ENCODE measurements at regions not wholly inside any gene's neighbourhood (a gene's known extent, or its start where the extent isn't known, plus 50 kb on each side); places are given as distances from the start of the nearest gene placed in this dataset.

DNA sequence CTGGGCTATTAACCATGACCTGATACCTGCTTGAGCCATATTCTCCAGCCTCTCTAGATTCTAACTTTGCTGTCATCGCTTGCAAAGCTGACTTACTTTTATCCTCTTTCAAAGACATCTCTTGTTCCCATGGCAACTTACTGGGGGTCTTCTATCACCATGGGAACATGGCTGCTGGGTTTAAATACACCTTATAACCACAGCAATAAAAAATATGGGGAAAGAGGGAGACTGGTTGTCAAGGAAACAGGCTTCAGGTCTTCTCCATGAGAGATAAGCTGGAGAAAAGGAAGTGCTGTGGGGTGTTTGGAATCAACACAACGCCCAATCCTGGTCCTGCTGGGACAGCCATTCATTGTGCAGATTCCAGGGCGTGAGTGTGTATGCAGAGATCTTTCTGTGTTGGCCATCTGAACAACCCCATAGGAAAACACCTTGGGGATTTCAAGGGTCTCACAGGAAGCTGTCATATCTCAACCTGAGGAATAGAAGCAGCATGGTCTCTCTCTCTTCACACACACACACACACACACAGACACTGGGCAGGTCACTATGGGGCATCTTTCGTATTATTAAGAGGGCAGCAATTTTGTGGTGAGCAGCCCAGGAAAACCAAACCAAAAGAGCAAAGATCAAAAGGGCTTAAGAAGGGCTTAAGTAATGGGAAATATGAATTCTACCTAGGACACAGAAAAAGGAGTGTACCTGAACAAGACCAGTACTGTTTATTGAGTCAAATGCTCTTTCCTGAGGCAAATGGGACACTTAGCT lies 344.7 kb upstream of the NCAM1 start:
- DNase-seq (ENCODE audit: low spot score in 2 of 2): no peak
- intact Hi-C loops (cut with DNase I; ENCODE audit: low total_unique reads): no loop called here

DNA sequence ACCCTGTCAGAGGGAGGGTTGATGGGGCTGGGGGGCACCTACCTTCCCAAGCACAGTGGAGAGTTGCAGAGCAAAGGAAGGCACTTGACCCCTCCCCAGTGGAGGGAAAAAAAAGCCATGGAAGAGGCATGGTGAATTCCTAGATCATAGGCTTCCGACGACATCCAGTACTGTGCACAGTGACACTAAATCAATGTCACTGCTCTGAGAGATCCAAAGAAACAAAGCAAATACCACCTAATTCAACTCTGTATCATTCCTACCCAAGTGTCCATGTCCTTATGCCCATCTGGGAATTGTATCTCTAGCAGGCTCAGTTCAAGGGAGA lies 344.2 kb upstream of the NCAM1 start:
- DNase-seq (ENCODE audit: low spot score in 2 of 2): no peak
- H3K4me3 ChIP-seq: no peak overlapping the region
- no peaks in the 10 kb centered on the region for H3K27me3 ChIP-seq
- intact Hi-C loops (cut with DNase I; ENCODE audit: low total_unique reads): no loop called here
- TF ChIP-seq, protein P1, sequence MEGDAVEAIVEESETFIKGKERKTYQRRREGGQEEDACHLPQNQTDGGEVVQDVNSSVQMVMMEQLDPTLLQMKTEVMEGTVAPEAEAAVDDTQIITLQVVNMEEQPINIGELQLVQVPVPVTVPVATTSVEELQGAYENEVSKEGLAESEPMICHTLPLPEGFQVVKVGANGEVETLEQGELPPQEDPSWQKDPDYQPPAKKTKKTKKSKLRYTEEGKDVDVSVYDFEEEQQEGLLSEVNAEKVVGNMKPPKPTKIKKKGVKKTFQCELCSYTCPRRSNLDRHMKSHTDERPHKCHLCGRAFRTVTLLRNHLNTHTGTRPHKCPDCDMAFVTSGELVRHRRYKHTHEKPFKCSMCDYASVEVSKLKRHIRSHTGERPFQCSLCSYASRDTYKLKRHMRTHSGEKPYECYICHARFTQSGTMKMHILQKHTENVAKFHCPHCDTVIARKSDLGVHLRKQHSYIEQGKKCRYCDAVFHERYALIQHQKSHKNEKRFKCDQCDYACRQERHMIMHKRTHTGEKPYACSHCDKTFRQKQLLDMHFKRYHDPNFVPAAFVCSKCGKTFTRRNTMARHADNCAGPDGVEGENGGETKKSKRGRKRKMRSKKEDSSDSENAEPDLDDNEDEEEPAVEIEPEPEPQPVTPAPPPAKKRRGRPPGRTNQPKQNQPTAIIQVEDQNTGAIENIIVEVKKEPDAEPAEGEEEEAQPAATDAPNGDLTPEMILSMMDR (IDR thresholded peaks at IDR 0.05): no peak
- no peak for TF ChIP-seq POLR2A (IDR thresholded peaks at IDR 0.05)
- peaks cover 0 to 11% of the 10 kb centered on the region in 2 donors for H3K4me1 ChIP-seq
- H3K9me3 ChIP-seq: no peaks in the 10 kb centered on the region
- H3K36me3 ChIP-seq: no peaks in the 10 kb centered on the region
- no peak overlapping the region for H3K27ac ChIP-seq

More for the DNA sequence above, 344.7 kb upstream of the NCAM1 start:
- no peaks in the 10 kb centered on the region for H3K27me3 ChIP-seq
- no peak overlapping the region for H3K27ac ChIP-seq
- H3K4me3 ChIP-seq: no peak overlapping the region
- no peaks in the 10 kb centered on the region for H3K36me3 ChIP-seq
- TF ChIP-seq POLR2A (IDR thresholded peaks at IDR 0.05) (no peak), POLR2AphosphoS5 (IDR thresholded peaks at IDR 0.05) (no peak)
- TF ChIP-seq, protein P1 (IDR thresholded peaks at IDR 0.05): no peak
- H3K4me1 ChIP-seq: peaks cover 0 to 17% of the 10 kb centered on the region in 2 donors
- no peaks in the 10 kb centered on the region for H3K9me3 ChIP-seq

DNA sequence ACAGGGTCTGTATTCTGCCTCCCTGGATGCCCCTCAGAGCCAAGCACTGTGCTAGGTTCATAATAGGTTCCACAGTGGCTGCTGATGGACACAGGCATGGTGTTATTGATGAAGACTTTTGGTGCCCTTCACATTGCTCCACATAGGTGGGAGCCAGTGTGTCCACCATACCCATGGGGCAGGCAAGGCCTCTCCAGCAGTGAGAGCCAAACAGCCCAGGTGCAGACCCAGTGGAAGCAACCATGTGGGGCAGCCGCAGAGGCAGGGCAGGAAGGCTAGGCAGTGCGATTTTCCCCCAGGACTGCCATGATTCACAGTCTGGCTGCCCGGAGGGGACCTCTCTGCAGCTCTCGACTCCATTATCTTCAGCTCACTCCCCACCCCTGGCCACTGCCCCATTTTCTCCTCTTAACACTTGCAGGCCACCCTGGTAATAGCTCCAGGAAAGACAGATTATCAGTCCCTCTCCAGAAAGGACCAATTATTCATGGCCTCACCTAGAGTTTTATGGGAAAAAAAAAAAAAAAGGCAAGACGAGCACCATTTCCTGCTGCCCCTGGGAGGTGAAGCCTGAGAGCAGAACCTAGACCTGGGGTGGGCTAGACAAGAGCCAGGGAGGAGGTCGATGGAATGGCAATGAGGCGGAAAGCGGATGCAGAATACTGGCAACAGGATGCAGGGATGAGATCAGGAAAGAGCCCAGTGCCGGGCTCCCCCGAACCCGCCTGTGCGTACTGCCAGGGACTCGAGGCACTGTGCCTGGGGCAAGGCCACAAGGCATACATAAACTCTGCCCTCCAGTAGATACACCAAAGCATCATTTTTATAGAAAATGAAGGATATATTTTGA lies 343.0 kb upstream of the NCAM1 start:
- Histone ChIP-seq H3K4me3 (no peak overlapping the region), H3K27ac (no peak overlapping the region), H3K36me3 (no peaks in the 10 kb centered on the region), H3K4me1 (peaks cover 0 to under 1% of the 10 kb centered on the region in 2 donors), H3K9me3 (no peaks in the 10 kb centered on the region), H3K27me3 (no peaks in the 10 kb centered on the region)
- TF ChIP-seq POLR2A (IDR thresholded peaks at IDR 0.05) (no peak), POLR2AphosphoS5 (IDR thresholded peaks at IDR 0.05) (no peak)
- TF ChIP-seq, protein P1 (IDR thresholded peaks at IDR 0.05): no peak
- intact Hi-C loops (cut with DNase I; ENCODE audit: low total_unique reads): no loop called here
- DNase-seq (ENCODE audit: low spot score in 2 of 2): no peak

DNA sequence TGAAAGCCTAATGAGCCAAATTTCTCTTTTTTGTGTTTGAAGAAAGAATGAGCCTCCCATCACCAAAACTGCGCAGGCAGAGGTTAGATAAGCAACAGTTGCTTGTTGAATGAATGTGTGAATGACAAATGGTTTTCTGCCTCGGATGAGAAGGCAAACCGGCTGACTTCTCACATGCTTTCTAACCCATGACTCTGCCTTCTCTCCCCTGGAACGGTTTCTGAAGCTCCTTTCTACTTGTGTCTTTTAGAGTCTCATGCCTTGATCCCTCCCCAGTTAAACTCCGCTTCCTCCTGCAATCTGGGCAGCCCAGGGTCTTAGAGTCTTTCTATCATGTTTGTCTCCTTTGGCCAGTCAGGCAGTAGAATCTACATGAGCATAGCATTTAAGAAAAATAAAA lies 342.1 kb upstream of the NCAM1 start:
- no peaks in the 10 kb centered on the region for H3K36me3 ChIP-seq
- TF ChIP-seq POLR2AphosphoS5 (IDR thresholded peaks at IDR 0.05): no peak
- no peak for TF ChIP-seq POLR2A (IDR thresholded peaks at IDR 0.05)
- TF ChIP-seq, protein P1 (IDR thresholded peaks at IDR 0.05): no peak
- no peak overlapping the region for H3K4me3 ChIP-seq
- no peaks in the 10 kb centered on the region for H3K27me3 ChIP-seq
- intact Hi-C loops (cut with DNase I; ENCODE audit: low total_unique reads): no loop called here
- DNase-seq (ENCODE audit: low spot score in 2 of 2): no peak
- H3K27ac ChIP-seq: no peak overlapping the region
- H3K4me1 ChIP-seq: no peaks in the 10 kb centered on the region
- H3K9me3 ChIP-seq: no peaks in the 10 kb centered on the region

All from breast epithelium (tissue), 4 donors.